ENCODE measurements at regions not wholly inside any gene's neighbourhood (a gene's known extent, or its start where the extent isn't known, plus 50 kb on each side); places are given as distances from the start of the nearest gene placed in this dataset.
A peak's percentile ranks its signal among the peaks of the same experiment; 100 is the strongest.

DNA sequence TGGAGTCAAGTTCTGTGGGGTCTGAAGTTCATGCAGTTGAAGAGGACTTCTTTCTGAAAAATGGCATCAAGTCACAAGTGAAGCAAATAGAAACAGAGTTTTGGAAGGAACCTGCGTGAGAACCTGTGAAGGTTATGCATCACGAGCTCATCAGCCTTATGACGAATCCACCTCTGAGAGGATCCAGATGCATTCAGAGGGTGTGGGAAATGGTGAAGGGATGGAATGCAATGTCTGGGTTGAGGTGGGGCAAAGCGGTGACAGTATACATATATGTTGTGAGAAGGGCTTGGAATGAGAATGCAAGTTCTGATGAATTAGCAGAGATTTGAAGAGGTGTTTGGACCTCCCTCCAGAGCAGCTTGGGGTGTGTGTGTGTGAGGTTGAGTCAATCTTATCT, 382.1 kb upstream of the TBL1XR1 start:
- TF ChIP-seq, protein P1, sequence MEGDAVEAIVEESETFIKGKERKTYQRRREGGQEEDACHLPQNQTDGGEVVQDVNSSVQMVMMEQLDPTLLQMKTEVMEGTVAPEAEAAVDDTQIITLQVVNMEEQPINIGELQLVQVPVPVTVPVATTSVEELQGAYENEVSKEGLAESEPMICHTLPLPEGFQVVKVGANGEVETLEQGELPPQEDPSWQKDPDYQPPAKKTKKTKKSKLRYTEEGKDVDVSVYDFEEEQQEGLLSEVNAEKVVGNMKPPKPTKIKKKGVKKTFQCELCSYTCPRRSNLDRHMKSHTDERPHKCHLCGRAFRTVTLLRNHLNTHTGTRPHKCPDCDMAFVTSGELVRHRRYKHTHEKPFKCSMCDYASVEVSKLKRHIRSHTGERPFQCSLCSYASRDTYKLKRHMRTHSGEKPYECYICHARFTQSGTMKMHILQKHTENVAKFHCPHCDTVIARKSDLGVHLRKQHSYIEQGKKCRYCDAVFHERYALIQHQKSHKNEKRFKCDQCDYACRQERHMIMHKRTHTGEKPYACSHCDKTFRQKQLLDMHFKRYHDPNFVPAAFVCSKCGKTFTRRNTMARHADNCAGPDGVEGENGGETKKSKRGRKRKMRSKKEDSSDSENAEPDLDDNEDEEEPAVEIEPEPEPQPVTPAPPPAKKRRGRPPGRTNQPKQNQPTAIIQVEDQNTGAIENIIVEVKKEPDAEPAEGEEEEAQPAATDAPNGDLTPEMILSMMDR (conservative IDR thresholded peaks at IDR 0.05; ENCODE audit: low read depth, low read length), result no peak
- no peak for DNase-seq (ENCODE audit: low read depth)
- H3K4me3 ChIP-seq (ENCODE audit: low read depth, low read length), result no peak overlapping the region

DNA sequence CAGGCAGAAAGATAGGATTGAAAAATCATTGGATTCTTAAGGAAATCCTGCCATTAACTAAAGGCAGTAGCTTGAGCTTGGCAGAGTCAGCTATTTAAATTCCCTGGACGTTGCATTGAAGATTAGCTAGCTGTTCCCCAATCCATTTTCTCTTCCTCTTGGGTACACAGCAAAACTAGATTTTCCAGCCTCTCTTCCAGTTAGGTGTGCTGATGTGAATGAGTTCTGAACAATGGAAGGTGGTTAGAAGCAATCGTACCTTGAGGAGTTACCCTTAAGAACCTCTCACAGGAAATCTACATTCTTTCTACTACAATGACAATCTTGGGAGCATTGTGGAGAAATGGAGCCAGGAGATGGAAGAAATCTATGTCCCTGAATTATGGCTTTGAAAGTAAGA, 383.2 kb upstream of the TBL1XR1 start:
- no peak for DNase-seq (ENCODE audit: low read depth)
- no peak overlapping the region for H3K4me3 ChIP-seq (ENCODE audit: low read depth, low read length)
- TF ChIP-seq, protein P1 (conservative IDR thresholded peaks at IDR 0.05; ENCODE audit: low read depth, low read length), result no peak

DNA sequence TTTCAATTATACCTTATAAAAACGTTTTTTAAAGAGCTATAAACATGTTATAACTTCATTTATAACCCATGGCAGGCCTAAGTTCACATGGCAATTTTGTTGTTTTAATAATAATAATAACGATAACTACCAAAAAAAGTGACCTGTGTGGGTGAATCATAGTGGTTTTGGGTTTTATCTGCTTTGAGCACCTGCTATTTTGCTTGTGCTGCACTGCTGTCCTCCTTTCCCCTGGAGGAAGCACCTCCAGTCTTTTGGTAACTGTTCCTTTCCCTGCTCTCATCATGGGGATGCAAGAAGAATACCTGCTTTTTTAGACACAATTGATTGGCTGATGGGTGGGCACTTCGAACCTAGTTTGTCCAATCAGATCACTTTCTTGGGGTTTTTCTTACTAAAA, 388.0 kb upstream of the TBL1XR1 start:
- no peak overlapping the region for H3K4me3 ChIP-seq (ENCODE audit: low read depth, low read length)
- TF ChIP-seq, protein P1 (conservative IDR thresholded peaks at IDR 0.05; ENCODE audit: low read depth, low read length), result no peak
- DNase-seq (ENCODE audit: low read depth), result no peak

DNA sequence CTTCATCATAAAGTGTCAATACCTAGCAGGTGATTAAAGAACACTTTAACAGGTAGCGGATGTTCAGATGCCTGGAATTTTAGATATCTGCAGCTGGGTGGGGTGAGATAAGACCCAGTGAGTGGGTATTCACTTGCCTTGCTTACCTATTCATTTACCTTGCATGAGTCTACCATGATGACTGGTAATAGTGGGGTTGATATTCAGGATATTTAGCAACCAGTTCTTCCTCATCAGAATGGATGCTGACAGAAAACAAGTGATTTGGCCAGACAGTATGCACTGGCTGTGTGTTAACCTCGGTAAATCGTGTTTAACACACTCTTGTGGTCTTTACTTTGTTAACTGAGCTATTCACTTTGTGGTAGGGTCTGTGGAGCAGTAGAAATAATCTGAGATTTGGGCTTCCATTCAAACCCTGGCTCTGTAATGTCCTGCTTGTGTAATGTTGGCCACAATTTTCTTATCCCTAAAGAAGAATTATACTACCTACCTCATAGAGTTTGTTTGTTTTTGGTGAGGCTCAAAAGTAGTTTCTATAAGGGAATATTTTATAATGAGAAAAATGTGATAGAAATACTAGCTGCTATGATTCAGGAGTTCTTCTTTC, 391.9 kb upstream of the TBL1XR1 start:
- no peak overlapping the region for H3K4me3 ChIP-seq (ENCODE audit: low read depth, low read length)
- DNase-seq (ENCODE audit: low read depth), result no peak
- TF ChIP-seq, protein P1 (conservative IDR thresholded peaks at IDR 0.05; ENCODE audit: low read depth, low read length), result no peak

DNA sequence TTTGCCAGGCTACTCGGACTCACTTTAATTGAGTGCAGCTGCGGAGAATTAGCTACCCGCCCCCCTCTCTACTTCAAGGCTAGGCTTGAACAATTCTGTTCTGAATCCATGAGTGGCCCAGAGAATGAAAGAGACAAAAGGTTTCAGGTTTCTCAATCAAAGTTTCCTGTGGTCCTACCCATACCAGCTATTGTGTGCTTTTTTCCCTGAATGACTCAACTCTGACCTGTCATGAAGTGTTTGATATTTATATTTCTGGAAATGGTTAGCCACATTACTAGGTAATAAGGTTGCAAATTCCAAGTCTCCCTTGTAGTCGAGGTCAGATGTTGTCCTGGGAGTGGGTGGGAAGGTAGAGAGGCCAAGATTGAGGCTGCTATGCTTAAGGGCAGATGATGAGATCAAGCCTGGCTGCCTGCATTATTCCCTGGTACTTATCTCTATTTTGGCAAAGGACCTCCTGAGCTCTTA, 392.7 kb upstream of the TBL1XR1 start:
- DNase-seq (ENCODE audit: low read depth), result peak; percentile 93

DNA sequence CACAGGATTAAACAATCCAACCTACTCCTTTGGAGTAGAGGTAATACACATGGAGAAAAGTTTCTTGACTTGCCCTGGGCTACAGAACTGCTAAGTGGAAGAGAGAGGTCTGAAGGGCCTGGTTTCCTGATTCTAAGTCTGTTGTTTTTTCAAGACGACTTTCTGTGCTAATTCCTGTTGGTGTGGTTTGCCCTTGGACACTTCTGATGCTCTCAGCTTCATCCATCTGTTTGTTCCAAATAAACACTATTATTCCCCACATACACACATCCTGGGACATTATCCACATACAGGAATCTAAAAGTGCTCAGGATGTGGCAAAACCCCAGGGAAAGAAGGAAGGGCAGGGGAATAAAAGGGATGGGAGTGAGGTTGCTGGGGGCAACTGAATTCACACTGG, 393.5 kb upstream of the TBL1XR1 start:
- TF ChIP-seq, protein P1 (conservative IDR thresholded peaks at IDR 0.05; ENCODE audit: low read depth, low read length), result no peak
- no peak overlapping the region for H3K4me3 ChIP-seq (ENCODE audit: low read depth, low read length)
- peak; percentile 78 for DNase-seq (ENCODE audit: low read depth)

More for the DNA sequence above, 392.7 kb upstream of the TBL1XR1 start:
- no peak overlapping the region for H3K4me3 ChIP-seq (ENCODE audit: low read depth, low read length)
- TF ChIP-seq, protein P1 (conservative IDR thresholded peaks at IDR 0.05; ENCODE audit: low read depth, low read length), result no peak

DNA sequence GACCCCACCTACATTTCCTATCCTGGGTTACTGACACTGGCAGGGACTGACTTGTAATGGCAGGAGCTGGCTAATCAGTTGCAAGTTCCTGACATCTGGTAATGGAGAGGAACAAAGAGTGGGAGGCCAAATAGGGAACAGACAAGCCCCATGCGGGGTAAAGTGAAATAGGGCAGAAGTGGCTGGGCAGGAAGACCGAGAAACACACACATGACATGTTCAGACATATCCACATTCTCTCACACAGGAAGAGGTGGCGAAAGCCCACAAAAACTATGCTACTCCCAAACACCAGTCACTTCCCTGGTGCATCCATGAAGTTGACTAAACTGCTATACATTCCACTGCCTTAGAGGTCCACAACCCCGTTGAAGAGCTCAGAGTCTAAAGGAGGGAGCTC, 394.1 kb upstream of the TBL1XR1 start:
- DNase-seq (ENCODE audit: low read depth), result no peak
- no peak overlapping the region for H3K4me3 ChIP-seq (ENCODE audit: low read depth, low read length)
- TF ChIP-seq, protein P1 (conservative IDR thresholded peaks at IDR 0.05; ENCODE audit: low read depth, low read length), result no peak

All from choroid plexus epithelial cell (primary cell).